ENCODE measurements at regions not wholly inside any gene's neighbourhood (a gene's known extent, or its start where the extent isn't known, plus 50 kb on each side); places are given as distances from the start of the nearest gene placed in this dataset.

DNA sequence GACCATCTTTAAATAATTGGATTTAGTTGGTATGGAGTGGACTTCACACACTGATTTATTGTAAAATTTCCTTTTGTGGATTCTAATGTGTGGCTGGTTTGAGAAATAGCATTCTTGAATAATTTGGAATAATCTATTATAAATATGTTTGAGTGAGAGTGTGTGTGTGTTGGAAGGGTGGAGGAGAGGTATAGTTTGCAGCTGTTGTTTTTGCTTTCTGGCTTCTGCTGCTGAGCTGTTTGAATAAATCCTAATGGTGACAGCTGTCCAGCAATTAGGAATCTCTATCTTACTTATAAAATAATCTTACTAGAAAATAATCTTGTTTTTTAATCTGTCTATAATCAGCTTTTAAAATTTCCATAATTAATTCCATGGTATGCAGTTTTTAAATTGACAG lies 1283.0 kb upstream of the CDH2 start:
- no peak overlapping the region for H3K4me3 ChIP-seq (ENCODE audit: control insufficient read depth, low read depth, low read length)
- no peak for DNase-seq (ENCODE audit: low read depth)
- TF ChIP-seq CTCF (IDR thresholded peaks at IDR 0.05; ENCODE audit: control insufficient read depth, insufficient read depth, low read depth, low read length, missing control alignments): no peak

GRCh38 chr18:29457316-29457889 lies 1280.5 kb upstream of the CDH2 start:
- TF ChIP-seq CTCF (IDR thresholded peaks at IDR 0.05; ENCODE audit: control insufficient read depth, insufficient read depth, low read depth, low read length, missing control alignments): no peak
- no peak overlapping the region for H3K4me3 ChIP-seq (ENCODE audit: control insufficient read depth, low read depth, low read length)
- no peak for DNase-seq (ENCODE audit: low read depth)

DNA sequence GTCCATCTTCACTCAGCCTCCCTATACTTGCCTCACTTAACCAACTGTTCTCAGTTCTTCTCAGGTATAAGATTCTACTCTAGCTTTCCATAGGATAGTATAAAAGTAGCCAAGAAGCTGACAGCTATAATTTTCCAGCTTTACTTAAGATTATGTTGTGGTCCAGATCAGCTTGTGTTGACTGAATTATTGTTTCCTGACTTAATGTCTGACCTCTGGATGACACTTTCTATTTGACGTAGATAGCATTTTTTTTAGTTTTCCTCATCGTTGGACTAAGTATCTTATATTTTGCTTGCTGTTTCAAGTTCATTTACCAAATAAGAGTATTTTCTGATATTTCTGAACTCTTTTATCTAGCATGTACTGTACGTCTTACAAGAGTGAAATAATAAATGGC lies 1272.5 kb upstream of the CDH2 start:
- no peak for TF ChIP-seq CTCF (IDR thresholded peaks at IDR 0.05; ENCODE audit: control insufficient read depth, insufficient read depth, low read depth, low read length, missing control alignments)
- H3K4me3 ChIP-seq (ENCODE audit: control insufficient read depth, low read depth, low read length): no peak overlapping the region
- no peak for DNase-seq (ENCODE audit: low read depth)

- peak; percentile 18 for TF ChIP-seq CTCF (IDR thresholded peaks at IDR 0.05; ENCODE audit: control insufficient read depth, insufficient read depth, low read depth, low read length, missing control alignments)
- no peak for DNase-seq (ENCODE audit: low read depth)
- H3K4me3 ChIP-seq (ENCODE audit: control insufficient read depth, low read depth, low read length): no peak overlapping the region
These were observed 1262.5 kb upstream of the CDH2 start for GRCh38 chr18:29439398-29439797.

GRCh38 chr18:29436459-29436858 lies 1259.5 kb upstream of the CDH2 start:
- TF ChIP-seq CTCF (IDR thresholded peaks at IDR 0.05; ENCODE audit: control insufficient read depth, insufficient read depth, low read depth, low read length, missing control alignments): no peak
- no peak overlapping the region for H3K4me3 ChIP-seq (ENCODE audit: control insufficient read depth, low read depth, low read length)
- no peak for DNase-seq (ENCODE audit: low read depth)

GRCh38 chr18:29434650-29435049 lies 1257.7 kb upstream of the CDH2 start:
- no peak overlapping the region for H3K4me3 ChIP-seq (ENCODE audit: control insufficient read depth, low read depth, low read length)
- no peak for DNase-seq (ENCODE audit: low read depth)
- no peak for TF ChIP-seq CTCF (IDR thresholded peaks at IDR 0.05; ENCODE audit: control insufficient read depth, insufficient read depth, low read depth, low read length, missing control alignments)

DNA sequence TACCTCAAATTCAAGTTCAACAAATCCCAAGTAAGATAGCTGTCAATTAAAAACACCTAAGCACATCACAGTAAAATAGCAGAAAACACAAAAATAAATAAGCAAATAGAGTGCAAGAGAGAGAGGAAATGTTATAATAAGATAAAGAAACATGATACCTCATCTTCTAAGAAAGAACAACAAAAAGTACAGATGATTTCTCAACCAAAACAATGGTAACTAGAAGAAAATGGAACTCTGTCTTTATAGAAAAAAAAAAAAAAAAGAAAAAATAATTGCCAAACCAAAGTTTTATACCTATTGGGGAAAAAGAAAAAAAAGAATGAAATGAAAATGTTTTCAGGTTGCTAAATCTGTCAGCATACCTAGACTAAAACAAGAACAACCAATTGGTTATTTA lies 1253.5 kb upstream of the CDH2 start:
- no peak for TF ChIP-seq CTCF (IDR thresholded peaks at IDR 0.05; ENCODE audit: control insufficient read depth, insufficient read depth, low read depth, low read length, missing control alignments)
- DNase-seq (ENCODE audit: low read depth): no peak
- no peak overlapping the region for H3K4me3 ChIP-seq (ENCODE audit: control insufficient read depth, low read depth, low read length)
